Iris pigment epithelial cell (primary cell): ENCODE measurements at regions not wholly inside any gene's neighbourhood (a gene's known extent, or its start where the extent isn't known, plus 50 kb on each side); places are given as distances from the start of the nearest gene placed in this dataset.

ENCODE experiments used
- DNase-seq: peaks from one replicate; pipeline ENCODE4 v3.0.0-alpha.2; 2011; ENCODE audit warnings: low read depth

- no peak for DNase-seq
Observed at GRCh38 chr2:79355569-79355968, 157.3 kb upstream of the CTNNA2 start.

DNA sequence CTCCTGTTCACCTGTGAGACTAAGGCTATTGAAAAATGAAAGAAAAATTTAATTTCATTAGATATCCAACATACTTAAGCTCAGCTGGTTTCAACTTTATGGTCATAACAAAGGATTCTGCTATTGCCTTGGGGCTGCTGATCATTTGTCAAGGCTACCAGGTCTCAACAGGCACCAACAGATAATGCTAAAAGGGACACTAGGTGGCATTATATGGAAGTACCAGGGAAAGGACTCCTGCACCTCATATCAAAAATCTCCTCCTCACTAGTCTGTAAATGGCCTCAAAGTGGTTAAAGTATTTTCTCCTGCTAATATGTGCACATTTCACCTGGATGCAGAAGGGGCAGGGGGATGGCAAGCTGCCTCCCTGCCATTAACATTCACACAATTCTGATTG lies 167.9 kb upstream of the REG3A start:
- no peak for DNase-seq

- DNase-seq: no peak
Observed at GRCh38 chr2:79320871-79321270, 161.3 kb upstream of the REG3A start.

DNA sequence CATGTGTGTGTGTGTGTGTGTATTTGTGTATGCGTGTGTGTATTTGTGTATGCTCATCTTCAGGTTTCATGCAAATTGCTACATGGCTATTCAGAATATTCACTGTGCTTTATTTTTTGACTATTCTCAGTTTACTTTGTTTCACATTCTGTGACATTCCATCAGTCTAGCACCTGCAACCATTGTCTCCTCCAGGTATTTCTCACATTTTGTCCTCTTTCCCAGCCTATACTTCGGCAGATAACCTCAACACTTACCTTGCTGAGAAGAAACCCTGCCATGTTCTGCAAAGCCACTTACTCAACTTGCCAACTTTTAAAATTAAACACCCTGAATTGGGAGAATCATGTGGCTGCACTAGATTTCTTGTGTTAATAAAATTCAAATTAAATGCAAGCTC lies 135.4 kb upstream of the REG3A start:
- DNase-seq: no peak

DNA sequence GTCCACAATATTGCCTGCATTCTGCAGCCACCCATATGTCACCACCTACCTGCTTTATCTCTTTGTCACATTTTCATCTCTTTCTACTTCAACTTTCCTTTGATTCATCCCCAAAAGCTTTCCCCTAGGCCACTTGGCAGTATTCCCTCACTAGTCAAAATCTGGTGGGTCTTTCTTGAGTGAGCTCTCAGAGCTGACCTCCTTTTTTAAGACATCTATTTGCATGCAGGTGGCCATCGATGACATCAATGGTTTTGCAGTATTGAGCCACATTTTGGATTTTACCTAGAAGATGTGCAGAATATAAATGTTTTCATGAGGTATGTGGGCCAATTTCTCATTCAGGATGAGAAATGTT lies 133.4 kb upstream of the REG3A start:
- no peak for DNase-seq

- no peak for DNase-seq
Observed at GRCh38 chr2:79292239-79292957, 132.8 kb upstream of the REG3A start.

- DNase-seq: no peak
Observed at GRCh38 chr2:79275863-79276262, 116.3 kb upstream of the REG3A start.

- DNase-seq: no peak
Observed at GRCh38 chr2:79275197-79275596, 115.6 kb upstream of the REG3A start.

DNA sequence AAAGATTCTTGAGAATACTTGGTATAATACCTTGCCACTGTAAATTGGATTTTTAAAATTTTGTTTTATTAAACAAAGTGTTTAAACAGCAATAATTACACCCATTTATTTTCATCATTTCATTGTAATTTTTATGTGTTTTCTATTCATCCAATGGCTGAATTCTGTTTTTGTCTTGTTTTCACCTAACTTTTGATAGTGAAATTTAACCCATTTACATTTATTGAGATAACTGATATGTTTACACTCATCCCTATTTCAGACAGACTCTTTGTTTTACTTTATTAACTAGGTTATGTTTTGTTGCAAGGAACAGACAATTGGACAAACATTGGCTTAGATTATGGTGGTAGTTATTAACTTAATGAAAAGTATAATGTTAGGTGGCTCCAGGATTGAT lies 113.1 kb upstream of the REG3A start:
- no peak for DNase-seq

DNA sequence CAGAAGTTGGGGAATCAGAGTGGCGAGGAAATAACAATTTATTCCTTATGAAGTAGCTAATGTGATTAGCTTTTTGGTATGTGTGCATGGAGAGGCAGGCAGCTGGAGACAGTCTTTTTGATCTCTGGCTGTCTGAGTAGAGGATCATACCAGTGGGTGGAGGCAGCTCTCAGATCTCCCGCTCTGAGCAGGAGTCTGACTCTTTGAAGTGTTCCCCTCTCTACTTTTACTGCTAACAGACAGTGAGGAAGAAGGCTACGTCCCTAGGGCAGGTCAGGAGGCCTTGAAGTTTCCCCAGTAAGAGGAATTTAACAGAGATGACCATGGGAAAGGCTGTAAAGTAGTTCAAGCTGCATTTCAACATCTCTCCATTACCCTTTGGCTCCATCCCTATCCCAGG lies 111.9 kb upstream of the REG3A start:
- no peak for DNase-seq

- no peak for DNase-seq
Observed at GRCh38 chr2:79260848-79261247, 101.3 kb upstream of the REG3A start.

- DNase-seq: no peak
Observed at GRCh38 chr2:79259959-79260358, 100.4 kb upstream of the REG3A start.

DNA sequence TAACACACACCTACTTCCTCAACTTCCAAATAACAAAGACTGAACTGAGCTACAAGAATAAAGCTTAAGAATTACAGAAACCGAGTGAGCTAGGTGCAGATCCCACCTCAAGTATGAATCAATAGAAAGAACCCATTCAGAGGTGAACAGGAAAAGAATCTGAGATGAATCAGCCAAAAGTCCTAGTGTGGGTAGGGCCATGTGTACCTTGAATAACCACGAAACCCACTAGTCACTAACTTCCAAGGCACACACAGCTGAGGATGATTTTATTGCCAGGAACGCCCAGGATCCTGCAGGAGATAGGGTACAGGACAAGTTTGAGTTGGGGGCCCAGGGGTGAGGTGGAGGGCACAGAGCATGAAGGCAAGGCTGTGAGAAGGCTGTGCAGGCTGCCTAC lies 99.7 kb upstream of the REG3A start:
- DNase-seq: no peak

DNA sequence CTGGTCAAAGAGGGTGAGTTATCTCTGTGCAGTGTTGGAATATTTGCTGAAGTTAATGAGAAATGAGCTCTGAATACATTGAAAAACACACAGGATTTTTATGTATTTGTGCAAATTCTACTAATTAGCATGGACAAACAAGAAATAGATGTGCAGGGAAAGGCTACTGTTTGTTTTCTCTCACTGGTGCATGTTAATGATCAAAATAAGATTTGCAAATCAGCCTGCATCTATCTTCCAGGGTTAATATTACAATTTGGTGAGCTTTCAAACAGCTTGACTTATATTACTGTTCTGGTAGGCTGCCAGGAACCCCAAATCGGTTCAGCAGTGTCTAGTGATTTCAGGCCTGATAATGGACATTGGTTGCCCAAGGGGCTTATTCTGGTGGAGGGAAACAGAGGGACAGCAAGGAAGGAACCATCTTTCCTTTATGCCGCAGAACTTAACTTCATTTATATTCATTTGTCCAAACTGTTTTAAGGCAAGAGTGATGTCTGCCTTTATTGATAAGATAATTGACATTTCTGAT lies 93.8 kb upstream of the REG3A start:
- DNase-seq: no peak

GRCh38 chr2:79250656-79251055 lies 91.1 kb upstream of the REG3A start:
- DNase-seq: no peak

DNA sequence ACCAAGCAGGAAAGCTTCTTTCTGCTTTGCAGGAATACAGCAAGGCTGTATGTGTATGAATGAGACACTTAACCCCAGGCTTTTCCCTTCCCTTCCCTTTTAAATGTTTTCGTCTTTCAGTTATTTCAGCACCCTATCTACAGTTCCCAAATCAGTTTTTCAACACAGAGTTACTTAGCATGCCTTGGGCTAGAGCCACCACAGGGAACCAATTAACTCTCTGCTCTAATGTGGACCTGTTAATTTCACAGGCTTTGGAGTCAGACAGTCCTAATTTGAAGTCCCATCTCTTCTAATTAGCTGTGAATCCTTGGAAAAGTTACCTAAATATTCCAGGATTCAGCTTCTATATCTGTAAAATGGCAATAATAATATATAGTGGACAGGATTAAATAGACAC lies 89.2 kb upstream of the REG3A start:
- DNase-seq: no peak

GRCh38 chr2:79235135-79235534 lies 75.6 kb upstream of the REG3A start:
- no peak for DNase-seq

DNA sequence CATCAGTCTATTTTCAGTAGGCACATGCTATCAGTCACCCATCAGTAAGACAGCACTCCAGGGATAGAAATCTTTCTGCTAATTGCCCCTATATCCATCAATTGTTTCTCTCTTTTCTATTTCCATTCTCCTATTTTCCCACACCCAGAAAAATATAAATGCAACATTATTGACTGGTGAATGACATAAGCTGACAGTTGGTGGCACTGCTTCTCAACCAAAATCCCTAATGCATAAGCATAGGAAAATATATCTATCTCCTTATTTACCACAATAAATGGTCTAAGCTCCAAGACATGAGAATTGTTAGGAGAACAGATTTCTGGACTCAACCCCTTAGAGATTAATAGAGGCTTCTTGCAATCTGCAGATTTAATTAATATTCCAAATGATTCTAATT lies 64.0 kb upstream of the REG3A start:
- no peak for DNase-seq

DNA sequence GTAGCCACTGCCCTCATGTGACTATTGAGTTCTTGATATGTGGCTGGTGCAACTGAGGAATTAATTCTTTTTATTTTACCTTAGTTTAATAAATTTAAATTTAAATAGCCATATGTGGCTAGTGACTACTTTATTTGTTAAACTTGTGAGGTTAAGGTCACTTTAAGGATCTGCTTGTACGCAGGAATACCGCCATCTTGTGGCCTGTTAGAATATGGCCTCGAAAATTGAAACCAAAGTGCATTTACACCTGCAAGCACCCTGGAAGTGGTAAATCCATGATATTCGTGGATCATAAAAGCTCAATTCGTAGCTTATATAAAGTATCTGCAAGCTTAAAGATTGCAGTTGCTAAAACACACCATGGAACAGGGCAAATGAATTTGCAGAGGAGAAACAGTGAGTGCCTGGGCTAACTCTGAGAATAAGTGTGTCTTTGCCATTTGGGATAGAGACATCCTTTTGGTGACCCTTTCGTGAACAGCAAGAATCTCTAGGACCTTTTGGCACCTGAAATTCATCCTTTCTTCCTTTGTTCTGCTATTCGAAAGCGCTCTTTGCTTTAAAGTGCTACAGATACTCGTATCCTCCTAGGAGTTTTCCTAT lies 59.9 kb upstream of the REG3A start:
- DNase-seq: peak; percentile 44

GRCh38 chr2:79210274-79210917 lies 50.8 kb upstream of the REG3A start:
- no peak for DNase-seq
